ENCODE measurements at regions not wholly inside any gene's neighbourhood (a gene's known extent, or its start where the extent isn't known, plus 50 kb on each side); places are given as distances from the start of the nearest gene placed in this dataset.

DNA sequence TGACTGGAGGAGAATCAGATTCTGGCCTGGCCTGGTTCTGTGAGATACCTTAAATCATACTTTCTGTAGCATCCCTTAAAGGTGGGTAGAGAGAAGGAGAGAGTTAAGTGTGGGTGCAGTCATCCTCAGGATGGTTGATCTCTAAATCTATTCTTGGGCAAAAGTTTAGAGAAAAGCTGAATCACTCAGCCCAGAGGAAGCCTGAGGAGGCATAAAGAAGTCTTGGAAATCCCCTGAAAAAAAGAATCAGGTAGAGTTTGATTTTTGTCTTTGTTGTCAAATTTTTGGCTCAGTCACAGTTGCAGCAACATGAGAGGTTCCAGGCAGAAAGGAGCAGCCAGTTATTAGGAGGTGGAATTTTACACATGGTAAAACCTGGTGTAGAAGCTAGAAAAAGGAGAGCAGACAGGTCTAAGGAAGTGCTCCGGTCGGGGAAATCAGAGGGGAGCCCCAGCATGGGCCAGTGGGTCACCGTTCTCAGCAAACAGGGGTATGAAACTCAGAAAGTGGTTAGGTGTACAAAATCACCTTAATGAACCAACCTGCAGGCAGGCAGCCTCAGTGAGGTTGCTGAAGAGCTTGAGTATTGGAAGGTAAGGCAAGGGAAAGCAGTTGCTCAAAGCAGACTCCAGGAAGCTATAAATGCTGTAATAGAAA lies 116.2 kb upstream of the CNTLN start:
- peak; percentile 33 for ATAC-seq

- ATAC-seq: no peak
Measured at GRCh38 chr9:17017931-17018491, 116.8 kb upstream of the CNTLN start.

- ATAC-seq: no peak
Measured at GRCh38 chr9:17013891-17014290, 120.9 kb upstream of the CNTLN start.

- ATAC-seq: no peak
Measured at GRCh38 chr9:17013010-17013409, 121.8 kb upstream of the CNTLN start.

GRCh38 chr9:17011880-17012279 lies 123.0 kb upstream of the CNTLN start:
- no peak for ATAC-seq

- ATAC-seq: no peak
Measured at GRCh38 chr9:17009071-17009470, 125.8 kb upstream of the CNTLN start.

- peak; percentile 39 for ATAC-seq
Measured at GRCh38 chr9:17005056-17005823, 129.6 kb upstream of the CNTLN start.

- no peak for ATAC-seq
Measured at GRCh38 chr9:17004500-17004899, 130.3 kb upstream of the CNTLN start.

DNA sequence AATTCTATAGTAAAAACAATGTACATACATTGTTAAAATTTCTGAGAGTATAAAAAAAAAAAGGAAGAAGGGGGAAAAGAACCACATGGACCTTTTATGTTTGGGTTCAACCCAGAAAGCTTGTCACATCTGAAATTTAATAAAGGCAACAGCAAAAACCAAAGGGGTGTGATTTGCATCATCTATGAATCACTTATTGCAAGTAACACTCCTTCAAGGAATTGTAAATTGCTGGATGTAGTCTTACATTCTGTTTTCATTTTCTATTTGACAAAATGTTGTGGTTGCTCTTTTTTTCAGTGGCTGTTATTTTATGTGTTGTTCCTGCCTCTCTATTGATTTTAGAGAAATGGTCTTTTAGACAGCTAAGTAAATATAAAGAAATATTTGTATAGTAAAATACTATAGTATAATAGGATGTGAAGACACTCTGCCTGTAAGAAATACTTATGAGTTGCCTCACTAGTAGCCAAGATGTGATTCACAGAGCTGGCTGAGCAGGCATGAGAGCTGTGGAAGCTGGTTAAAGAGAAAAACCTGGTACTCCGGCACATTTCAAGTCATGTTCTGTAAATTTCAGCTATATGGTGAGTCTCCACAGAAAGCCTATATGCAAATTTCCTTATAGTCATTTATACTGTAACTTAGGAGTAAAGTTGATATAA lies 131.1 kb upstream of the CNTLN start:
- no peak for ATAC-seq

- no peak for ATAC-seq
Measured at GRCh38 chr9:16996901-16997491, 126.5 kb upstream of the BNC2 start.

DNA sequence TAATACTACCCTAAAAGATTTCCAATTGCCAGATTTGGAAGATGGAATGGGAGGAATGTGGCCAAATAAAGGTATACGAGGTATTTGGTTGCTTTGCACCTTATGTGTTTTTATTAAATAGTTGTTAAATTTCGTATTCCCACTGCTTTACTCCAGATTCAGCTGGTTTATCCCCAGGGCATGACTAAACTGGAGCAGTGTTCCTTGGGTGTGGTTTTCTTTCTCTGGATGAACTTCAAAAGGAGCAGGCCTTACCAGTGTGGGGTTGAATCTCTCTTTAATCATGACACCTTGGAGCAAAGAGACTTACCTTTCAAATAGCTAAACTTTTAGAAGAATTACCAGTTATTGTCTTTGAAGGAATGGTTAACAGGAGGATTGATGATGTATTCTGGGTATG lies 121.7 kb upstream of the BNC2 start:
- ATAC-seq: peak; percentile 60

DNA sequence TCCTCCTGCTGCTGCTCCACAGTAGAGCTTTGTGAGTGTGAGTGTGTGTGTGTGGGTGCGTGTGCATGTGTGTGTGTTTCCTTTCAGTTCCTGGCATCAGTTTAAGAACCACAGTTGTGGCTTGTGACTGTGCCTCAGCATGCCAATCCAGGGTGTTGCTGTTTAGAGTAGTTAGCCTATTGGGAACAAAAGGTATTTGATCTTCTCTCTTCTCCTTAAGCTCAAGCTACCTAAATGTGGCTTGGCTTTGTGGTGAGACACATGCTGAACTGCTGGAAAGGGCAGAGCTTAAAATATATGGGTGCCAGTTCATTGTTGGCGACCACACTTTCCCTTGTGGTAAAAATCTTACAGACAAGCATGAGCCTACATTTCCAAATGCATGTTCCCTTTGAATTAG lies 116.6 kb upstream of the BNC2 start:
- ATAC-seq: peak; percentile 88

- no peak for ATAC-seq
Measured at GRCh38 chr9:16986556-16986955, 116.1 kb upstream of the BNC2 start.

DNA sequence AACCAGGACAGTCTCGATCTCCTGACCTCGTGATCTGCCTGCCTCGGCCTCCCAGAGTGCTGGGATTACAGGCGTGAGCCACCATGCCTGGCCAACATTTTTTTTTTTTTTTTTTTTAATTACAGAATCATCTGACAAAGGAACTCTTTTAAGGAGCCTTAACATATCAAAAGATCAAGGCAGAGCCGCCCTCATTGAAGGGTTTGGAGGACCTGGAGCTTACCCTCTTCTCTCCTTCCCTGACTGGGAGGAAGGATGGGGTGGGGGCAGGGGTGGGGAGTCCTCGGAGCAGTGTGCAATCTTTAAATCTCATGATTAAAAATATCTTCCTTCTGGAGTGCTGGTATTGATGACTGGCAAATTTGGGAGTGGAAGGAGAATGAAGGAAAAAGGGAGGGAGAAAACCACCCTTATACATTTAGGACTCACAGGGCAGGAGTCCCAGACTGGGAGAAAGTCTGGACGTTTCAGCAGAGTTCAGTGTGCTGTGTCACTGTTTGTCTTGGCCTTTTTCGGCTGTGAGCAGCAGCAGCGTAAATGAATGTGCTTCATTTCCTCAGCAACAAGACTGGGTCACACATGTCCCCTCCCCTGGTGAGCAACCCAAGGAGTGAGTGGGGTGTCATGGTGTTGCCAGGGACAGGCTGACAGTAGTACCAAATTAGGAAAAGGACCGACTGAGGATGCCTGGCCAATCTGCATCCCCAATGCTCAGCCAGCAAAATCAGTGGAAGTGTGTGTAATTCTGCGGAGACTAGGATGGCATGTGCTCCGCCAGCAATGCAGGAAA lies 115.3 kb upstream of the BNC2 start:
- ATAC-seq: no peak

DNA sequence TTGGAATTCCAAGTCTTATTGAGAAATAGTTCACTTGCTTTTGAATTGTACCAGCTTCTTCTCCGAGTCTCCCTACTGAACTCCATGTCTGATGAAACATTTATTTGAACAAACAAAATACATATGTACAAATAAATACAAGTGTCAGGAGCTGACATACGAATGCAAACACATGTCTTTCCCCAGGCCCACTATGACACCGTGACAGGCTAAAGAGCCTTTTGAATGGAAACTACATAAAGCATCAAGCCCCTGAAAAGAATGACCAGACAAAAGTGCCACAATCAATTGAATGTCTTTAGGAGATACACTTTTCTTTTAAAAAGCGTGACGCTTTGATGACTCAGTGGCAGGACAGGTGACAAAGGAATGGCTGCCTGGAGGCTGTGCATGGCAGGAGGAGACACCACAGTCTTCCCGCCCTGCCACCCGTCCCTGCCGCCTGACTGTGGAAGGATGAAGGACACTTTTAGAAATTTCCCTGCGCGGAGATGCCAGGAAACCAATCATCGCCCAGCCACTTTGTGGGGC lies 112.4 kb upstream of the BNC2 start:
- ATAC-seq: no peak

GRCh38 chr9:16976427-16976826 lies 106.0 kb upstream of the BNC2 start:
- no peak for ATAC-seq

DNA sequence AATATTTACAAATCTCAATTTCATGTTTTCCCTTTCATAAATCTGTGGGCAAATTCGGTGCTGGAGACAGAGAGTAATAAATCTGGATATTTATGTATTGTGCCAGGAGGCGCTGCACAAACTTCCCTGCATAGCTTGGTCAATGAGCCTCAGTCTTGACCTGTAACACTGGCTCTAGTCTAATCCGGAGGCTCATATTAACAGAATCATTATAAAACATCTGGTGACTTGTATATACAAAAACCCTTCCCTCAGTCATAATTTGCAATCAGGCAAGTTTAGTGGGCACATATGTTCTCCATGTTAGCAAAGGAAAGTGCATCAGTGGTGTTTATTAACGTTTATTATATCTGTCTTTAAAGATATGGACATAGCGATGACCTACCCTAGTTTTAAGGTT lies 104.0 kb upstream of the BNC2 start:
- no peak for ATAC-seq

- ATAC-seq: no peak
Measured at GRCh38 chr9:16970321-16970720, 99.9 kb upstream of the BNC2 start.

- ATAC-seq: no peak
Measured at GRCh38 chr9:16964228-16964627, 93.8 kb upstream of the BNC2 start.

GRCh38 chr9:16960084-16960483 lies 89.6 kb upstream of the BNC2 start:
- ATAC-seq: peak; percentile 82

DNA sequence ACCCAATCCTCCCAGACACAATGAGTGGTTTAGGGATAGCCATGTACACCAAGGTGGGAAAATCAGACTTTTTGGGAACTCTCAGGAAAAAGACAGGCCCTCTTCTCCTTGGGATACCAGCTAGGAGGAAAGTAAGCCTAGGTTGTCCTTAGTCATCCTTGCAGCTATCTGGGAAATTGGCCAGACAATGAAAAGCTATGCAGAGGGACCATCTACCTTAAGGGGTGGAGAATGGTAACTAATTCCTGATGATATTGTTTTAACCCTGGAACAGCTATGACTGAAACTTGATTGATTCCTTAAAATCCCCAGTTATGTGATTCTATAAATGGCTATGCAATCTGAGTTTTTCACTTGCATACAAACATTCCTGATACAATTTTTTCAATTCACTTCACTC lies 88.9 kb upstream of the BNC2 start:
- ATAC-seq: no peak

DNA sequence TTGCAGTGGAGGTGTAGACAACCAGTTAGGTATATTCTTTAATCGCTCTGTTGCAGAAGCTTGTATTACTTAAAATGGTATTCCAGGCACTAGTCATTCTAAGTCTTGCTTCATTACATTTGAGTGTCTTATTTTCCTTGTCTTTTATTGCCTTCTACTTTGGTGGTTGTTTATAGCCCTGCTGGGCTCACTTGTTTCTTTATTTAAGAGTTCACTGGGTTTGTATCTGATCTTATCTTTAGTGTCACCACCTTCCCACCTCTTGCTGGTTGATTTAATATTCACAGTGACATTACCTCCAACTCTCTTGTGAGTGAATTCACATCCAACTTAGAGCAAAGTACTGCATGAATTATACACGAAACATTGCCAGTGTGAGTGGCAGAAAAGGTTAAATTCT lies 83.6 kb upstream of the BNC2 start:
- ATAC-seq: no peak
